ENCODE measurements at regions not wholly inside any gene's neighbourhood (a gene's known extent, or its start where the extent isn't known, plus 50 kb on each side); places are given as distances from the start of the nearest gene placed in this dataset.

DNA sequence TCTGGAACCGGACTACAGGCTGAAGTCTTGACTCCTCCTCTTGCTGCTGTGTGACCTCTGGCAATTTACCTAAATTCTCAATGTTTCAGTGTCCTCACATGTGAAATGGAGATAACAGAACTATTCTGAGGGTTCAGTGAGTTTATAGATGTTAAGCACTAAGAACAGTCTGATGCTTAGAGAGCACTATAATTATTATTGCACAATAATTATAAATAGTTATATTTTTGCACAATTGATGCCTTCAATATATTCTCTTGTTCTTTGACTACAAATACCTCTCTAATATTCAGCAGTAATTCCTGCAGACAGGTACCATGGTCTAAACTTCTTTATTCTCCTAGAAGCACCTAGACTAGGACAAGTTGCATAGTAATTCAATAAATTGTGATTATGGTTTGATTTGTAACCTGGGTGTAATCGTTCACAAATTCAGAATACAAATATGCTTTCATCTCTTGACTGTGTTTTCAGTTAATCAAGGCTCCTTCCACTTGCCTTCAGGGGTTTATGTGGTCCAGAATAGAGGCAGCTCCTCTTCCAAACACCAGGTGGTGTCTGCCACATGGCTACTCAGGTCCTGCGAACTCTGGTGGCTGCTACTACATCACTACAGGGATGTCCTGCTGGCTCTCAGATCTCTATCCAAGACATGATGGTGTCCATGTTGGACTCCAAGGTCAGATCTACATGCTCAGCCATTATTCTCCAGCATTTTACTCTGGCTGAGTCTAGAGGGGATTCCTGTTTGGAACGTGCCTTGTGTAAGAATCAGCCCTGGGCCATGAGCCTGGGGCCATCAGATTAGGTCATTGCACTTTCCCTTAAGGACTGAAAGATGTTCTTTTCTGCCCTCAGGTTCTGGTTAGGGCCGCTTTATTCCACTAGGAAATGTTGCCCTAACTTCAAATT is 103.4 kb downstream of the QRFPR start:
- no peak for DNase-seq

DNA sequence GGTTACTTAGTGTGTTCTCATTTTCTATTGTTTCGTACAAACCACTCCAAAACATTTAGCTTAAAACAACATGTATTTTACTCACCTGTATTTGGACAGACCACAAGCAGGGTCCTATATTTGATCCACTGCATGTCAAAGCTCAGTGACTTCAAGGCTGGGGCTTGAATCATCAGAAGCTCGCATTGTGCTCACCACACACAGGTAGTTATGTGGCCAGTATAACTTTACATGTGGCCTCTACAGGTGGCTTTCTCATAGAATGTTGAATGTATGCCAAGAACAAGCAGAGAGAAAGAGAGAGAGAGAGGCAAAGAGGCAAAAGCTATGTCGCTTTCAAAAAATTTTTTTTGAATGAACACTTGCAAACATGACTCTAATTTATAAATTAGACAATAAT is 107.6 kb downstream of the QRFPR start:
- DNase-seq, result no peak

DNA sequence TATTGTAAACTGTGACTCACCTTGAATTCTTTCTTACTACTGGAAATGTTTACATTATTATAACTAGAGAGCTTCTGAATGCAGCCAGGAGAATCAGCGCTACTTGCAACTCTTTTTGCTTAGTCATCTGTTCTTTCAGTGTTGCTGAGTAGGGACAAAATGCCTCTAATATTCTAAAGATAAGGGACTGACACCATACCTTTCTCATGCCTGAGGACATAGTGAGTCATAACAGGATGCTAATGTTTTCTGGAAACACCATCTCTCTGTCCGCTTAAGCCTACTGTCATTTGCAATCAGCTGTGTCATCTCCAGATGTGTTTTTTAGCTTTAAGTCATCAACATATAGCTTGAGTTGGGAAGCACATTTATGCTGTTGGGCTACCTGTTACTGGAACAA is 108.3 kb downstream of the QRFPR start:
- no peak for DNase-seq

DNA sequence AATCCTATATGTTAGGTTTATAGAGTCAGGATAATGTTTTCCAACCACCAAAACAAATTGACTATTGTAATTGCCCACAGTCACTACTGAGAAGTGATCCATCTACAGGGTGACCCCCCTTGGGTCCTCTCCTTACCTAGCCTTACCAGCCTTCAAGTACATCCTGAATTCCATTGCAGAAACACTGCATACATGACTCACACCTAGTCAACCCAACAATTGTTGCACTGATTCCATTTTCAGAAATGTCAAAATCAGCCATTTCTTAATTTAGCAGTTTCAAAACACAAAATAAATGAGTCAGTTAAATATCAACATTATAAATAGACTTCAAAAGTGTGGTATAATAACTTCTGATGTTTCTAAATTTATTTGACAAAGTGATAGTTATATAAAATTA is 106.3 kb upstream of the TNIP3 start:
- DNase-seq, result no peak

DNA sequence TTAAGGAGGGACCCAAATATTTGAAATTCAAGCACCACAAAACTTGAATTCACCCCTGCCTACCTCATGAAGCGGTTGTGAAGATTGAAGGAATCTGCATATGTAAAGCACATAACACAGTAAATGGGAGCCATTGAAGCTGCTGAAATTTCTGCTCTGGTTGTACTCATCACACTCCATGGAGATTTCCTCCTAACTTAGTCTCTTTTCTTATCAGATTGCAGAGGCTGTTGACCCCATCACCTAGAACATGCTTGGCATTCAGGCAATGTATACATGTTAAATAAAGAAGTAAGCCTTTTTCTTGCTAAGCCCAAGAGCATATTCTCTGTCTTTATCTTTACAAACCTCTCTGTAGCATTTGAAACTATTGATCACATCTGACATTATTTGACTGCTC is 104.9 kb upstream of the TNIP3 start:
- DNase-seq, result no peak

DNA sequence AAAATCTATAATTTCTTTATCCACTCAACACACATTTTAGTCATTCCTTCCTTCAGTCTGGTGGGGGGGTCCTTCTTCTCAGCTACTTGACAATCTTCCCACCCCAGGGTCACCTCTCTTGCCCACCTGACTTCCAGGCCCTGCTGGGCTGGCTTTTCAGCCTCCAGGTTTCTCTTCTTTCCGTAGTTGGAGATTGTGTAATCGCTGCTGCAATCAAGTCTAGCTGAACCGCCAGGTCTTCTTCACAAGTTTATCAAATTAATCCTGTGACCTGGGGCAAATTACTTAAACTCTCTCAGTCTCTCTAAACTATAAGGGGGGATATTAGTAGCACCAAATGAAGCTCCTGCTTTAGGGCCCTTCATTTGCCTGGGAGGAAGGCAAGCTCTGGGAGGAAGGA is 102.9 kb upstream of the TNIP3 start:
- DNase-seq, result no peak

DNA sequence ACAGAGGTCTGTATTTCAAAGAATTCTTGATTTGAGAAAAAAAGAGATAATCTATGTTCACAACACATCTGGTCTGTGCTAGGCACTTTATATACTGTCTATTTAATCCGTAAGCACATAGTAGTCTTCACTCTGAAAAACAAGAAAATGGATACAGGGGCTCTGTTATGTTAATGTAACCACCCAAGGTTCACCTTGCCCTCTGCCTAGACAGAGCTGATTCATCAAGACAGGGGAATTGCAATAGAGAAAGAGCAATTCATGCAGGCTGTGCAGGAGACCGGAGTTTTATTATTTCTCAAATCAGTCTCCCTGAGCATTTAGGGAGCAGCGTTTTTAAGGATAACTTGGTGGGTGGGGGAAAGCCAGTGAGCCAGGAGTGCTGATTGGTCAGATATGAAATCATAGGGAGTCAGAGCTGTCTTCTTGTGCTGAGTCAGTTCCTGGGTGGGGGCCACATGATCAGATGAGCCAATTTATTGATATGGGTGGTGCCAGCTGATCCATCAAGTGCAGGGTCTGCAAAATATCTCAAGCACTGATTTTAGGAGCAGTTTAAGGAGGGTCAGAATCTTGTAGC is 92.9 kb upstream of the TNIP3 start:
- DNase-seq, result no peak

DNA sequence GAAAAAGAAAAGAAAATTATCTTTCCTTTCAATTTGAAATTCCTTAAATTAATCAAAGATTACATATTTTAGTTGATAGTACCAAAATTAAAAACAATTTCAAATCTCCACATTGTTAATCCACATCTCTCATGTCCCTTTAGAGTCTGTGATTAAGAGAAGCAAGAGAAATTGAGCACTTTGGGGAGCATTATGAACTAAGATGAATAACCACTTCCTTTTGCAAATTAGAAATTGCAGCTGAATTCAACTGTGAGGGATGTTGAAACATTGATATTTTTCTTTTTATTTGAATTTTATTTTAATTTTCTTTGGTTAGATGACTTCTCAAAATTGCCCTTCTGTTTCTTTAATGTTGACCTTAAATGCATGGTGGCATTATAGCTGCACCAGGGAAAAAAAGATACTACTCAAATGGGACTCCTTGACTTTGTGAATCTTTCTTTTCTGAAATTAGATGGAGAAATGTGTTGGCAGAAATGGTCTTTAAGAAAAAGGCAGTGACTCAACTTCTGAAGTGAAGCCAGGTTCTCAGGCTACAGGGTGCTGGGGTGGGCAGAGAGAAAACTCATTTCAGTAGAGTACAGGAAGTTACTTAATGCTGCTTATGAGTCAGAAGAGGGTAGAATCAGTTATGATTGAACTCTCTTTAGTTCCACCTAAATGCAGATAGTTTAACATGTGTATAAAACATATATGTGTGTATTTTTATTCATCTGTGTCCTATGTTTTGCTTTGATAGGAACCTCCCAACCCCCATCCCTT is 92.0 kb upstream of the TNIP3 start:
- peak; percentile 45 for DNase-seq

DNA sequence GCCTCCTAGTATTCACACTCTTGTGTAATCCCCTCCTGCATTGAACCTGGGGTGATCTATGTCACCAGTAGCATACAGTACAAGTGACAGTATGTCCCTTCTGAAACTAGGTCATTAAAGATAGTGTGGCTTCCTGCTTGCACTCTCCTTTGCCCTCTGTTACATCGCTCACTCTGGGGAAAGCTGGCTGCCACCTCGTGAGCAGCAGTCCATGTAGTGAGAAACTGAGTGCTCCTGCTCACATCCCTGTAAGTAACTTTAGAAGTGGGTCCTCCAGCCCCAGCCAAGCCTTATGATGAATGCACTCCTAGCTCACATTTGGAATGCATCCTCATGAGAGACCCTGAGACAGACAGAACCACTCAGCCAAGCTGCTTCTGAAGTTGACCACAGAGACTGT is 89.8 kb upstream of the TNIP3 start:
- peak; percentile 23 for DNase-seq

DNA sequence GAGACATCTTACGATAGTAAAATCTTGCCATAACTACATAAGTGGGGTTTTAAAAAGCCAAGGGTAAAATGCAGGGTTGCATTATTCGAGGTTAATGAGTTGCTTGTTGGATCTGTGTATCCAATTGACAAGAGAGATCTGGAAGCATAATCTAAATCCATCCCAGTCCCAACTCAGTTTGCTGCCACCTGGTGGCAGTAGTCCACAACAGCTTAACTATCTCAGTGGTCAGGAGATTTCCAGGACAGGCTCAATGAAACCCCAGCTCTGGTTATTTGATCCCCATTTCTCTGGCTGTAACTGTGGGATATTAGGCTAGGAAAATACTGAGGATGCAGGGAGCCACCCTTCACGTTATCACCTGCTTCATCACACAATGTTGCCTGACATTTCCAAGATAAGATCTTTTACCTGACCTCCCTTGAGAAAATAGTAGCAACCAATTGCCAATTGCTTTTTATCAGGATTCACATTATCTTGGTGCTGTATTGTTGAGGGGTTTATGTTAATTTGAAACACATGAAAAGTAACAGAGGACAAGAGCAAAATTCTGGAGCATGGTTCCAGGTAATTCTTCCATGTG is 88.2 kb upstream of the TNIP3 start:
- peak; percentile 52 for DNase-seq

DNA sequence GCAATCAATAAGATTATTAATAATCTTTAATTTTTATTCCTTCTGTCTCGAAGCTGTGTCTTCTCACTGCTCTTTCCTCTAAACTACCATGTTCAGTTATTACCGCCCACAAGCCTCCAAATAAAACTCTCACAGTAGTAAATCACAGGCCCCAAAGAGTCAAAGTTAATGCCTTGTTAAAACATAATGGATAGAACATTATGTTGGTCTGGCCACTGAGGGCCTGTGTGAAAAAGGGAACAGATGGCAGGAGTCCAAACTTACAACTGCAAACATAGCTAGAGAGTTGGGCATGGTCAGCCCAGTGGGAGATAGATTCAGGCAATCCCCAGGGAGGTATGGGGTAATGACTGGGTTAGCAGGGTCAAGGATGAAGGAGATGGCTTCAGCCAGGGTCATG is 84.6 kb upstream of the TNIP3 start:
- DNase-seq, result no peak

DNA sequence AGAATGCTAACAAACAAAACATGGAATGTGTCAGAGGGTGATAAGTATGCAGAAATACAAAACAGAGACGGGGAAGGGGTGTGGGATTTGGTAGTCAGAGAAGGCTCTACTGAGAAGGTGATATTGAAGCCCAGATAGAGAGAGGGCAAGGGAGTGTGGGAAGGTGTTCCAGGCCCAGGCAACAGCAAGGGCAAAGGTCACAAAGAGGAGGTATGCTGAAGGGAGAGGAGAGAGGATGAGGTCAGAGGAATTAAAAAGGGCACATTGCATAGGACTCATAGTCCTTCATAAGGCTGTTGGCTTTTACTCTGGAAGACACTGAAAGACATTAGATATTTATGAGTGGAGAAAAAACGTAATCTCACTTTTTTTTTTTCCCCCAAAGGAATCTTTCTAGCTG is 82.6 kb upstream of the TNIP3 start:
- no peak for DNase-seq

DNA sequence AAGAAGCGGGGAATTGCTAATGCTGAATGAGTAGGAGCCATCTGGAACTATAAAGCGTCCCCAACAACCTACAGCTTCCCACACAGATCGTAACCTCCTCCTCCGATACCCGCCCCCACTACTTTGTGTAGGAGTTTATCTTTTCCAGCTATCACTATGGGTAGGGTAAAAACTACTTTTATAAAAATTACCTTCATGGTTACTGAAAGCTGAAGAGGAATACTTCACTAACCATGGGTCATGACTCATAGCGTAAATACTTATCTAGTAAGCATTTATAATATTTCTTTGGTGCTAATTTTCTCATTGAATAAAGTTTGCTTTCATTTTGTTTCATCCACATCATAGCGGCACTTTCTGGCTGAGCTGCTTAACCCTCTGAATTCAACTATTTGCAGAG is 79.4 kb upstream of the TNIP3 start:
- DNase-seq, result no peak

DNA sequence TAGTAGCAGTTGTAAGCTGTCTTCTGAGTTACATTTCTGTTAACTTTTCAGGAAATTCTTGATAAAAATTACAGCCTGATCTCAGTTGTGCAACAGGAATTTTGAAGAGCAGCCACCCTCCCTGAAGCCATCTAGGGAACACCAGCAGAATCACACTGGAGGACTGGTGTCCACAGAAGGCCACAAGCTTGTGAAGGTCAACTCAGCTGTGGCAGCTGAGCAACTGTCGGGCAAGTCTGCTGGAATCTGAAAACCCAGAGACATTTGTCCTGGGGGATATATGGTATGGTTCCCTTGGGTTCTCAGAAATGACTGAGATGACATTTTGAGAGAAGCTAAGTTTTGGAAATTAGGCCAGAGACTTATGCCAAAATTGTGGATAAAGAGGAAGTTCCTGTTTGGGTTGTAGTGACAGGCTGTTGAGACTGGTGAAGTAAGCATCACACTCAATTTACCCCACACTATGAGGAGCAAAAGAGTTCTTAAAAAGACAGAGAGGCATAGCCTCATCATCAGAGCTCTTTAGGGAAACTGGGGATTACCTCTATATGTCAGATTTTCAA is 78.1 kb upstream of the TNIP3 start:
- no peak for DNase-seq

DNA sequence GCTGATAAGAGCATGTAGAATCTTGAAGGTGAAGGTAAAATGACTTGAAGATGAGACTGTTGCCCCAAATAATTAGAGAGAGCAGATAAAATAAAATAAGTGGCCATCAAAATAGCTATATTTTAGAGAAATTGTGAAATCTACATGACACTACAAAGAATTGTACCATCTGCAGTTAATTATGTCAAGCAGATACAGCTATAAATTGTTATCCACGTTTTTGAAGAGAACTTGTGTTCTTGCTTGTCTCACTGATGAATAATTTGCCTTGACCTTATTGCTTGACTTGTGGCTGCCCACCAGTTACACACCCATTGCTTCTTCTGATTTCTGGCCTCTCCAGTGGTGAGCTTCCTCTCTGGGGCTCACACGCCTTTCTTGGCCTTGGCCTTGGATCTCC is 75.8 kb upstream of the TNIP3 start:
- DNase-seq, result no peak

DNA sequence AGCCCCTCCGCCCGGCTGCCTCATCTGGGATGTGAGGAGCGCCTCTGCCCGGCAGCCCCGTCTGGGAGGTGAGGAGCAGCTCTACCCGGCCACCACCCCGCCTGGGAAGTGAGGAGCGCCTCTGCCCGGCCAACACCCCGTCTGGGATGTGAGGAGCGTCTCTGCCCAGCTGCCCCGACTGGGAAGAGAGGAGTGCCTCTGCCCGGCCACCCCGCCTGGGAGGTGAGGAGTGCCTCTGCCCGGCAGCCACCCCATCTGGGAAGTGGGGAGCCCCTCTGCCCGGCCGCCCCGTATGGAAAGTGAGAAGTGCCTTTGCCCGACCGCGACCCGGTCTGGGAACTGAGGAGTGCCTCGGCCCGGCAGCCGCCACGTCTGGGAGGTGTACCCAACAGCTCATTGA is 74.3 kb upstream of the TNIP3 start:
- DNase-seq, result no peak

DNA sequence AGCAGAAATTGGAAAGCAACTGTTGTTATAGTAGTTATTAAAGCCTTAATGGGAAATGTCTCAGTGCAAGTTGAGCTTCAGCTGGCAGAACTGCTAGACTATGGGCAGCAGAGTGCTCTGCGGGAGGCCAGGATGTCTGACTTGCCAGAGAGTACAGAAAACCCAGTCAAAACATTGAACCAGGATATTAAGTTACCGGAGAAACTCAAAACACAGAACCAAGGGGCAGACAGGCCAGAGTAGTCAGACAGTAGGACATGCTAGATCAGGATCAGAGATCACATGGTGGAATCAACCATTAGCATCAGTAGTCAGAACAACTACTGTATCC is 72.9 kb upstream of the TNIP3 start:
- DNase-seq, result no peak

DNA sequence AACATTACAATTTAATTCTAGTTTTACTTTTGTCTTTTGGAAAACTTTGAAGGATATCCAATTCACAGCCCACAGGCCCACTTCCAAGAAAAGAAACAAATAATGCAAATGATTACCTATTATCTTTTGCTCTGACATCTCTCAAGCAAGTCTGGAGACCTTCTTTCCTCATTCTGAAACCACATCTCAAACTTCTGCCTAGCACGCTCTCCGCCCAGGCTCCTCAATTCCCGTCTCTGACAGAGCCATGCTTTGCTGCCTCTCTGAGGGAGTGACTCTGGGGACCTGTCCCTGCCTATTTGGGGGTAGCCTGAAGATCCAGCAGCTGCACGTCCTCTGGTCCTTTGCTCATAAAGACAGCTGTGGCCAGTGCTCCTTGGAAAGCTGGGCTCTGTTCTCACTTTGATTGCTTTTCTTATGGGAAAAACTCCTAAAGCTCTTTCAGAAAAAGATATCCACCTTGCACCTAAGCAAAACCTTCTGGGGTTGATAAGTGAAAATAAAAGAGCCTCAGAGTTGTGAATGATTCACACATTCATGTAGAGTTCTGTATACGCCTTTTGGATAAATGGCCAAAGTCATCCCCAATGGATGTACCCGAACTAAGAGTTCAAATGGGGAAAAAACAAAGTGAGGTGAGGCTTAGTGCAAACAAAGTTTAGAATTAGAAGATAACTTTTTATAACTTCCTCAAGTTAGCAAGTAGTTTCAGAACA is 72.4 kb upstream of the TNIP3 start:
- no peak for DNase-seq

DNA sequence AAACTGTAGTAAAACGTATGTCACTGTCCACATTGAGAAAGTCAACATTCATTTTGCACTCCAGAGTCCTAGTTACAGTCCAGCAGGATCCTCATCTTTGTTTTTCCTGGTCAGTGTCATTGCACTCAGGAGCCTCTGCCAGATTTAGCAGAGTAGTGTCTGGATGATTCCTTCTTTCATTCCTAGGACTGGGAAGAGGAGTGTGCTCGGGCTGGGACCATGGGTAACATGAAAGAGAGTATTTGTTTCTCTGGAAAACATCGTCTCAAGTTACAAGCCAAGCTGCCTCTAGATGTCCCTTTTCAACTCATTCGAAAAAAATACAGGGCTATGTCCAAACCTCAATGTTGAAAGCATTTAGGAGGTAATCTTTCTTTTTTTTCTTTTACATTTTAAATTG is 69.9 kb upstream of the TNIP3 start:
- DNase-seq, result no peak

DNA sequence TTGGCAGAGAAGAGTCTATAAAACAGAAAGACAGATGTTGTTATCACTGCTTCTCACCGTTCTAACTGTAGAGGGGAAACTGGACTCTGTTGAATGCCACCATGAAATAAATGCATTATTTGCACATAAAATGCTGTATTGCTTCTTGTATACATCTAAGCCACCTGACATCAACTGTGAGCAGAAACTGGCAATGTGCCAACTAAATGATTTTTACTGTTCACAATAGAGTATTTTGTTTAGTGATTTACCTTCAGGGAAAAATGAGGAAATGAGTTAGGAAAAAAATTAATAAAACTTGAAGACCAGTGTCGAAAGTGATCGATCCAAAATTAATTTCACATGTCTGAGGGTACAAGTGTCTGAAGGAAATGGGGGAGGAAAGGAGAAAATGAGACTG is 65.9 kb upstream of the TNIP3 start:
- no peak for DNase-seq

DNA sequence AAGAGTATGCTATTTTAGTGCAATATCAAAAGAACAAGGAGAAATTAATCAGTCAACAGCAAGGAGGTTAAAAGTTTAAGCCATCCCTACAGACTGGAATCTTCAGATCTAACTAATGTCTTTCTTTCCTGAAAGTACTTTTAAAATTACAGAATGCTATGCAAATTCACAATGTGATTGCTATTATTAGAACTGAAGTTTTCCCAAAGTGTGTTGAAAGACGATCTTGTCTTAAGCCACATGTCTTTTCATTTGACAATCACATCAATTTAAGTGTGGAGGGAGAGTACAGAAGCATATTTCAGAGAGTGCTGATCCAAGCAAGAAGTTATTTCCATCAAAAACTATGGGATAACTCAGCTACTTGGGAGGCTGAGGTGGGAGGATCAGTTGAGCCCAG is 64.7 kb upstream of the TNIP3 start:
- no peak for DNase-seq

DNA sequence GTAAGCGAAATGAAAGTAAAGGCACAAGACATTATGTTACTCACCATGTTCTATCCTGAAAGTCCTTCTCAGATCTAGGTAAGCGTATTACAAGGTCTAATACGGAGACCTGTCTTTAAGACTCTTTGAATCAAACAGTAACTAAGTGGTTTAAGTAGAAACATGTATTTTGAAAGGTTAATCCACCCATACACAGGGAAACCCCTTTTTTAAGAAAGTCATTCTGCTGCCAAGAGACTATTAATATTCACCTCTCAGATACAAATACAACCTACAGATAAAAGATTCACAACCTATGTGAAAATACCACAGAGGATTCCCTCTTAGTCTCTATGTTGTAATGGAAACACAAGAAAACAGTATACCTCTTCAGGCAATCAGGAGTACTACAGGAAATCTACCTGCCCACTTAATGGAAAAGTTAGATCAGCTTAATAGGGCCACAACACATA is 63.2 kb upstream of the TNIP3 start:
- DNase-seq, result no peak

DNA sequence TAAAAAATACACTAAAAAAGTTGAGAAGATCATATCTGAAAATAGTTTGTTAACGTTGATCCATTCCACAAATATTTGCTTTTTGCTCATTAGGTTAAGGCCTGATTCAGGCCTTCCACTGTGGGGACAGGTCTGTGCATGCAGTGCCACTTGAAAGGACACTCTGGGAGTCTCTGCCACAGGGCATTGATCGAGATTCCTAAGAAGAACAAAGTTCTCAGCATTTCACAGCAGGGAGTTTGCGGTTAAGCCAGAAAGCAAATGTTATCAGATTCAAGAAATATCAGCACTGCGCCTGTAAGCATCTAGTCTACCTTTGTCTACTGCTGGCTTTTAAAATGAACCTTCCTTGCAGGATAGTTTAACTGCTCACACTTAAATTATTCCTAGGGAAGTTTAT is 62.2 kb upstream of the TNIP3 start:
- DNase-seq, result no peak
